ENCODE measurements at regions not wholly inside any gene's neighbourhood (a gene's known extent, or its start where the extent isn't known, plus 50 kb on each side); places are given as distances from the start of the nearest gene placed in this dataset.

GRCh38 chr18:77466890-77467289 is 217.2 kb downstream of the GALR1 start:
- Histone ChIP-seq H3K27me3 (ENCODE audit: control insufficient read depth, extremely low read depth, insufficient read depth, low read length) (no peaks in the 10 kb centered on the region), H3K4me3 (ENCODE audit: control insufficient read depth in 2 of 3, extremely low read depth in 1 of 3, insufficient read depth in 2 of 3, low read depth in 1 of 3, low read length in 3 of 3) (no peak overlapping the region), H3K27ac (ENCODE audit: control insufficient read depth, insufficient read depth, low read length) (no peak overlapping the region), H3K36me3 (ENCODE audit: control insufficient read depth in 2 of 2, extremely low read depth in 1 of 2, insufficient read depth in 2 of 2, low read length in 2 of 2) (no peaks in the 10 kb centered on the region), H2AFZ (ENCODE audit: control insufficient read depth, low read length) (no peak overlapping the region), H3K9ac (ENCODE audit: control insufficient read depth, extremely low read depth, insufficient read depth, low read length) (no peak overlapping the region), H3K4me1 (ENCODE audit: control insufficient read depth, extremely low read depth, insufficient read depth, low read length) (no peaks in the 10 kb centered on the region), H4K20me1 (ENCODE audit: control insufficient read depth, extremely low read depth, insufficient read depth, low read length) (no peaks in the 10 kb centered on the region), H3K4me2 (ENCODE audit: control insufficient read depth, extremely low read depth, insufficient read depth, low read depth, low read length) (no peak overlapping the region), H3K79me2 (ENCODE audit: control insufficient read depth, insufficient read depth, low read length) (no peaks in the 10 kb centered on the region), H3K9me3 (ENCODE audit: control insufficient read depth, low read depth, low read length) (no peaks in the 10 kb centered on the region), H3K9me1 (ENCODE audit: control insufficient read depth, extremely low read depth, insufficient read depth, low read length) (no peaks in the 10 kb centered on the region)
- dilution Hi-C loops (cut with MboI; ENCODE audit: extremely low pct_ligation_motif_present, low sequenced_read_pairs), result no loop called here
- TF ChIP-seq CTCF (optimal IDR thresholded peaks at IDR 0.05 in 1 of 3, IDR thresholded peaks at IDR 0.05 in 1 of 3, conservative IDR thresholded peaks at IDR 0.05 in 1 of 3; ENCODE audit: extremely low read depth in 1 of 3, insufficient read depth in 2 of 3, low read length in 3 of 3) (no peak), EZH2 (IDR thresholded peaks at IDR 0.05; ENCODE audit: low read length) (no peak)
- FAIRE-seq (no peak), DNase-seq (ENCODE audit: low read depth, low spot score) (no peak)

GRCh38 chr18:77469131-77469530 is 219.5 kb downstream of the GALR1 start:
- dilution Hi-C loops (cut with MboI; ENCODE audit: extremely low pct_ligation_motif_present, low sequenced_read_pairs), result no loop called here
- FAIRE-seq (no peak), DNase-seq (ENCODE audit: low read depth, low spot score) (no peak)
- H3K4me2 ChIP-seq (ENCODE audit: control insufficient read depth, extremely low read depth, insufficient read depth, low read depth, low read length), result no peak overlapping the region
- no peaks in the 10 kb centered on the region for H3K9me1 ChIP-seq (ENCODE audit: control insufficient read depth, extremely low read depth, insufficient read depth, low read length)
- H4K20me1 ChIP-seq (ENCODE audit: control insufficient read depth, extremely low read depth, insufficient read depth, low read length), result no peaks in the 10 kb centered on the region
- no peaks in the 10 kb centered on the region for H3K79me2 ChIP-seq (ENCODE audit: control insufficient read depth, insufficient read depth, low read length)
- H3K27ac ChIP-seq (ENCODE audit: control insufficient read depth, insufficient read depth, low read length), result no peak overlapping the region
- TF ChIP-seq CTCF (optimal IDR thresholded peaks at IDR 0.05 in 1 of 3, IDR thresholded peaks at IDR 0.05 in 1 of 3, conservative IDR thresholded peaks at IDR 0.05 in 1 of 3; ENCODE audit: extremely low read depth in 1 of 3, insufficient read depth in 2 of 3, low read length in 3 of 3) (no peak), EZH2 (IDR thresholded peaks at IDR 0.05; ENCODE audit: low read length) (no peak)
- H3K27me3 ChIP-seq (ENCODE audit: control insufficient read depth, extremely low read depth, insufficient read depth, low read length), result no peaks in the 10 kb centered on the region
- no peaks in the 10 kb centered on the region for H3K36me3 ChIP-seq (ENCODE audit: control insufficient read depth in 2 of 2, extremely low read depth in 1 of 2, insufficient read depth in 2 of 2, low read length in 2 of 2)
- H2AFZ ChIP-seq (ENCODE audit: control insufficient read depth, low read length), result no peak overlapping the region
- H3K4me1 ChIP-seq (ENCODE audit: control insufficient read depth, extremely low read depth, insufficient read depth, low read length), result no peaks in the 10 kb centered on the region
- H3K4me3 ChIP-seq (ENCODE audit: control insufficient read depth in 2 of 3, extremely low read depth in 1 of 3, insufficient read depth in 2 of 3, low read depth in 1 of 3, low read length in 3 of 3), result no peak overlapping the region
- H3K9me3 ChIP-seq (ENCODE audit: control insufficient read depth, low read depth, low read length), result no peaks in the 10 kb centered on the region
- no peak overlapping the region for H3K9ac ChIP-seq (ENCODE audit: control insufficient read depth, extremely low read depth, insufficient read depth, low read length)

Measured in keratinocyte (primary cell).